ENCODE measurements at regions not wholly inside any gene's neighbourhood (a gene's known extent, or its start where the extent isn't known, plus 50 kb on each side); places are given as distances from the start of the nearest gene placed in this dataset.

GRCh38 chr5:63217422-63217821 is 638.8 kb downstream of the LRRC70 start:
- no peak for TF ChIP-seq CTCF (IDR thresholded peaks at IDR 0.05)
- no peak for TF ChIP-seq ZFX (IDR thresholded peaks at IDR 0.05; ENCODE audit: borderline replicate concordance)

Data from 22Rv1 (cell line).